K562 (cell line): ENCODE measurements at regions not wholly inside any gene's neighbourhood (a gene's known extent, or its start where the extent isn't known, plus 50 kb on each side); places are given as distances from the start of the nearest gene placed in this dataset.

ENCODE experiments used
- CTCF ChIP-seq, 3 experiments: IDR thresholded peaks in 2 of 3; conservative IDR thresholded peaks in 1 of 3; 2 replicates each; pipeline ENCODE4 v1.5.1; 2011 to 2012; ENCODE audit warnings: low read length in 3 of 3, mild to moderate bottlenecking in 3 of 3, control low read depth in 2 of 3, improper control_type of control experiment in 1 of 3, inconsistent platforms in 1 of 3, low read depth in 1 of 3, mixed read lengths in 1 of 3, moderate library complexity in 1 of 3; ENCODE audit not compliant: insufficient read depth in 2 of 3
- GTF2A2 ChIP-seq: IDR thresholded peaks from 2 replicates; pipeline ENCODE4 v1.6.1; 2016; ENCODE audit warnings: mild to moderate bottlenecking, missing genetic modification characterization, missing compliant biosample characterization
- PTTG1 ChIP-seq: fragments of 450-650 bp; IDR thresholded peaks from 2 replicates; pipeline ENCODE4 v1.6.1; 2016; ENCODE audit warnings: low read depth, mild to moderate bottlenecking, missing genetic modification characterization, missing compliant biosample characterization

DNA sequence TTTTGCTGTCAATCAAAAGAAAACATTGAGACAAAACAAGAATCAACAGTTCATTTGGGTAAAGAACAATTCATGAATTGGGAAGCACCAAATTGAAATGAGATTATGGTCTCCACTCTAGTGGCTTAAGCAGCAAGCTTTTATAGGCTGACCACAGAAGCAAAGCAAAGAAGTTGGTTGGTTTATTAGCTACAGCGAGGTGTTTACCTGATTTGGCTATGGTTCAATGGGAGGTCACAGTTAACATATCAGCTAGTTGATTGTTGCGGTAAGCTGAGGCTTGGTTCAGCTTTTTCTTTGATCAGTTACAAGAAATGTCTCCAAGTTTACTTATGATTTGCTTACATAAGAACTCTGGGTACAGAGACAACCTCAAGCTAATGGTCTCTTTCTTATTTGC lies 640.5 kb upstream of the GOLIM4 start:
- TF ChIP-seq PTTG1 (tag): no peak
- TF ChIP-seq GTF2A2 (tag): no peak
- no peak for TF ChIP-seq CTCF (IDR thresholded peaks at IDR 0.05 in 2 of 3, conservative IDR thresholded peaks at IDR 0.05 in 1 of 3; ENCODE audit: insufficient read depth in 2 of 3, low read depth in 1 of 3, low read length in 3 of 3)
